Activated CD4-positive, alpha-beta memory T cell treated with anti-CD3 and anti-CD28 coated beads, Interleukin-2, amount 10 ng/mL, durations not matched to agents 7 days and 5 days (primary cell): ENCODE measurements at regions not wholly inside any gene's neighbourhood (a gene's known extent, or its start where the extent isn't known, plus 50 kb on each side); places are given as distances from the start of the nearest gene placed in this dataset.

Experiments
- CTCF ChIA-PET: fragments of 350-600 bp; sonication (Branson Sonifier 250); formaldehyde crosslinking; loops from one replicate; lab custom pipeline; 2021; ENCODE audit warnings: antibody characterized with exemption, inconsistent platforms; lab: Charles Lee
- POLR2A ChIA-PET: fragments of 350-600 bp; sonication (Branson Sonifier 250); formaldehyde crosslinking; loops from one replicate; lab custom pipeline; 2021; ENCODE audit warnings: antibody characterized with exemption; lab: Charles Lee
- DNase-seq: peaks from one replicate; pipeline ENCODE4 v3.0.0-alpha.2; 2020
- H3K27ac Mint-ChIP-seq: one replicate; pipeline ENCODE4 v1.8.0; 2021; ENCODE audit warnings: mild to moderate bottlenecking, mixed read lengths
- H3K27me3 Mint-ChIP-seq: one replicate; pipeline ENCODE4 v1.8.0; 2021; ENCODE audit warnings: mixed read lengths
- H3K36me3 Mint-ChIP-seq: one replicate; pipeline ENCODE4 v1.8.0; 2021; ENCODE audit warnings: low read depth, mixed read lengths
- H3K4me1 Mint-ChIP-seq: one replicate; pipeline ENCODE4 v1.8.0; 2021; ENCODE audit warnings: mixed read lengths
- H3K4me3 Mint-ChIP-seq: one replicate; pipeline ENCODE4 v1.8.0; 2021; ENCODE audit warnings: mild to moderate bottlenecking, mixed read lengths
- H3K9me3 Mint-ChIP-seq: one replicate; pipeline ENCODE4 v1.8.0; 2021; ENCODE audit warnings: mixed read lengths

DNA sequence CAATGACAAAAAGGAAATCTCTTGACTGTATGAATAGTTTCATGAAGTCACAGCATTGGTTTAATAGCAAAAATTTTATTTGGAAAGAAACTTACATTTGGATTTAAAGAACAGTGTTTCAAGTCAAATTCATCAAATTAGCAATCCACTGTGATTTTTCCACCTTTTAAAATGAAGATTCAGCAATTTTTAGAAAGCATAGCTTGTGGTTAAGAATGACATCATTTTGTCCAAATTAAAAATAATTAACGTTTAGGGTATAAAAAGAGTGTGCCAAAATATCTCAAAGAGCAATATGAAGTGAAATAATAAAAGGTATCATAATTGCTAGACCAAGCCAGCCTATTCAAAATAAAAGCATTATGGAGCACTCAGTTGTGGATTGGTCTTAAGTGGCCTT lies 114.6 kb downstream of the PAX1 start:
- Mint-ChIP-seq H3K27ac (no peak overlapping the region), H3K36me3 (no peaks in the 10 kb centered on the region), H3K4me1 (no peaks in the 10 kb centered on the region), H3K9me3 (no peaks in the 10 kb centered on the region), H3K27me3 (no peaks in the 10 kb centered on the region), H3K4me3 (no peak overlapping the region)
- ChIA-PET CTCF (interaction anchor here (2.1 kb wide), 1 partner anchor 11 kb away, joined by 7 read pairs; no protein-coding TSS in a partner anchor), POLR2A (no interaction called here)
- no peak for DNase-seq

DNA sequence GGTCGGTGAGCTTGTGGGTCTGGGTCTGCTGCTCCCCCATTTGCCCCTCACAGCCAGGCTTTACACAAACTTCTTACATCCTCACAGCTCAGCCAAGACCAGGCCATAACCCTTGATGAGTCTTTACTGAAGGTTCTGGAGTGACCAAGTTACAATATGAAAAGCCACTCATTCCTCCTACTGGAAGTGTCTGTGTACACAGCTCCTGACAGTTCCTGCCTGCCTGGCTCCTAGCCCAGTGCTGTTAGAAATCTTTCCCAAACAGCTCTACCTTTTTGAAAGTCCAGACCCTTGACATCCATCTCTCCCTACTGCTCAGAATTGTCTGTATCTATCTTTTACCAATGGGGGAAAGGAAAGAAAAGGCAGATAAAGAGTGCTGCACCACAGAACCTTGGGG lies 106.9 kb downstream of the PAX1 start:
- Mint-ChIP-seq H3K4me1 (no peaks in the 10 kb centered on the region), H3K4me3 (no peak overlapping the region), H3K36me3 (no peaks in the 10 kb centered on the region), H3K27ac (no peak overlapping the region), H3K27me3 (no peaks in the 10 kb centered on the region), H3K9me3 (no peaks in the 10 kb centered on the region)
- no peak for DNase-seq
- ChIA-PET POLR2A (no interaction called here), CTCF (no interaction called here)

DNA sequence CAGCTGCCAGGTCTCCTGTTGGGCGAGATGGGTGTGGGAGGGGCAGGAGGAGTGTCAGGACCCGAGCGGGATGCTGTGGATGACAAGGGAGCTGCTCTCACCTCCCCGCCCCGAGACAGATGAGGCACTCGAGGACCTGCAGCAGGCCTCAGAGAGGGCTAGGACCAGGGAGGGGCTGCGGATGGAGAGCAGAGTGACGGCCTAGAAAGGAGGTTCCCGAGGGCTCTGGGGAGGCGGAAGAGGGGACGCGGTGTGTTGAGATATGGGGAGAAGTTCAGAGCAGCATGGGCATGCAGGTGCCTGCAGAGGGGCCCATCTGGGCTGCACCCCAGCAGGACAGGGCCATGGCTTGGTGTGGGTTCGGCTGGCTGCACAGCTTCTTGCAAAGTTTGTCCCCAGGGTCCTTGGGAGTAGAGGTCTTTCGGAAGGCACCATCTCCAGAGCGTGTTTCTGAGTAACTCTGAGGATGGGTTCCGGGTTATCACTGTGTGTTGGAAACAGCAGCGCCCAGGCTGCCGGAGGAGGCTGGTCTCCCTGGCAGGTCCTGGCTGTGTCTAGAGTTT lies 104.6 kb downstream of the PAX1 start:
- POLR2A ChIA-PET: no interaction called here
- H3K27me3 Mint-ChIP-seq: no peaks in the 10 kb centered on the region
- CTCF ChIA-PET: interaction anchor here (1.6 to 1.7 kb wide), 2 partner anchors 11 to 20 kb away, joined by 6 to 7 read pairs; no protein-coding TSS in a partner anchor
- no peaks in the 10 kb centered on the region for H3K36me3 Mint-ChIP-seq
- H3K4me3 Mint-ChIP-seq: no peak overlapping the region
- no peaks in the 10 kb centered on the region for H3K4me1 Mint-ChIP-seq
- H3K27ac Mint-ChIP-seq: no peak overlapping the region
- no peak for DNase-seq
- peaks cover 3% of the 10 kb centered on the region for H3K9me3 Mint-ChIP-seq

DNA sequence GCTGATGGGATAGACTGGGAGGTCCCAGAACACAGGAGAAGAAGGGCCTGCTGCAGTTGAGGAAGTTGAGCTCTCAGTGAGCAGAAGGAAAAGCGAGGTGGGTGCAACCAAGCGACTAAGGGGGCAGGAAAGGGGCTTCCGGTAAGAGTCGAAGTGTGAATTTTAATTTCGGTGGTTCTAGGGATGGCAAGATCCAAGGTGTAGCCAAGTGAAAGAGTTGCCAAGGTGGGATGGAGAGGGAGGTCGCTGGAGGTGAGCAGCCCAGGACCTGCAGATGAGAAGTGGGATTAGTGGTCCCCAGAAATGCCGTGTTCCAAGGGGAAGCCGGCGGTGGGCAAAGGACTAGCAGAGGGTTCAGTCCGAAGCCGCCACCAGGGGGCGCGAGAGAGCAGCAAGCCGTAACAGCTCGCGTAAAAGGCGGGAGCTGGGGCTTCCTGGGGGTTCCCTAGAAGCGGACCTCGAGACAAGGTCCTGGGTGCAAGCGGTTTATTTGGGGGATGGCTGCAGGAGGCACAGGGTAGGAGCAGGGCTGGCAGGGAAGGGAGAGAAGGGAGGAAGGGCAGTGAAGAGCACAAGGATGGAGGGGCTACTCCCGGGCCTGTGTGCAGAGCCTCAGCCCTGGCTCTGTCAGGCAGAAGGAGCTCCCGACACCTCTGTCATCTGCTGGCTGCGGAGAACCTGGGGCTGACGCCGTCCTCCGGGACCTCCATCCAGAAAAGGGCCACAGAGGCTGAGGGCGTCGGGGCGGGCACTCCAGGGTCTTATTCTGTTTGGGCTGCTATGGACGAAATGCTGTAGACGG lies 103.6 kb downstream of the PAX1 start:
- no peaks in the 10 kb centered on the region for H3K4me1 Mint-ChIP-seq
- H3K27ac Mint-ChIP-seq: no peak overlapping the region
- ChIA-PET POLR2A (no interaction called here), CTCF (interaction anchor here (1.6 to 1.7 kb wide), 2 partner anchors 12 to 19 kb away, joined by 6 to 7 read pairs; no protein-coding TSS in a partner anchor)
- H3K4me3 Mint-ChIP-seq: no peak overlapping the region
- DNase-seq: peak; percentile 31
- H3K9me3 Mint-ChIP-seq: peaks cover 3% of the 10 kb centered on the region
- H3K36me3 Mint-ChIP-seq: no peaks in the 10 kb centered on the region
- no peaks in the 10 kb centered on the region for H3K27me3 Mint-ChIP-seq

DNA sequence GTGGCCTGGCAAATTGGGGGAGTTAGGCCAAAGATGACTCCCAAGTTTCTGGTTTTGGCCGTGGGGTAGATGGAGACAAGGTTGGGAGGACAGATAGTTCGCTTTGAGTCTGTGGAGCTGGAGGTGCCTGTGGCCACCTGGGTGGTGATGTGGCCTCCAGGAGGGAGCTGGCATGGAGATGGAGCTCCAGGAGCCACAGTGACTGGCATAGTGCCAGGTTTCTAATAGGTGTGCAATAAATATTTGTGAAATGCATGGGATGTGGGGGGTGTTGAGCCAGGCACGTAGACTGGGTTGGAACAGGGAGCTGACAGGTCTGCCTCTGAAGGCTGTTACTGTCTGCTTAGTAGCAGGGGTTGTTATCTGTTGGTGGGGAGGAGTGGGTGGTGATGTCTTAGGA lies 102.7 kb downstream of the PAX1 start:
- no peaks in the 10 kb centered on the region for H3K36me3 Mint-ChIP-seq
- no peak overlapping the region for H3K4me3 Mint-ChIP-seq
- POLR2A ChIA-PET: no interaction called here
- DNase-seq: no peak
- CTCF ChIA-PET: interaction anchor here (1.6 to 1.7 kb wide), 2 partner anchors 13 to 18 kb away, joined by 6 to 7 read pairs; no protein-coding TSS in a partner anchor
- H3K27me3 Mint-ChIP-seq: no peaks in the 10 kb centered on the region
- no peaks in the 10 kb centered on the region for H3K4me1 Mint-ChIP-seq
- peaks cover 5% of the 10 kb centered on the region for H3K9me3 Mint-ChIP-seq
- H3K27ac Mint-ChIP-seq: no peak overlapping the region

DNA sequence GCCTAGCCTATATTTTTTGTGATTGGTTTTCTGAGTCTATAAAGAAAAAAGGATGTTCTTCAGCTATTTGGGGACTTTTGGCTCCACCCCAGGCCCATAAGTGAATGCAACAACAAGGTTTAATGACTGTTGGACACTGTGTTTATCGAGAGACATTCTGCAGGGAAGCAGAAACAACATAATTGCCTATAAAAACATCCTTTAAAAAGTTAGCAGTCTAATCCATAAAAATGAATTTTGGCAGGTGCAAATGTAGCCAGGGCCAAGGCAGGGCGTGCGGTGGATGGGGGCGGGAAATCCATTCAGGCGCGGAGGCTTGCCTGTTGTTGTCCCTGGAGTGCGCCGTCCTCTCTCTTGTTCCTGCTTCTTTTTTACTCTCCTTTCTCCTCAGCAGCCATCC lies 99.3 kb downstream of the PAX1 start:
- Mint-ChIP-seq H3K36me3 (no peaks in the 10 kb centered on the region), H3K4me1 (no peaks in the 10 kb centered on the region), H3K9me3 (peaks cover 5% of the 10 kb centered on the region), H3K27ac (no peak overlapping the region), H3K4me3 (no peak overlapping the region), H3K27me3 (no peaks in the 10 kb centered on the region)
- POLR2A ChIA-PET: no interaction called here
- DNase-seq: no peak
- CTCF ChIA-PET: no interaction called here

DNA sequence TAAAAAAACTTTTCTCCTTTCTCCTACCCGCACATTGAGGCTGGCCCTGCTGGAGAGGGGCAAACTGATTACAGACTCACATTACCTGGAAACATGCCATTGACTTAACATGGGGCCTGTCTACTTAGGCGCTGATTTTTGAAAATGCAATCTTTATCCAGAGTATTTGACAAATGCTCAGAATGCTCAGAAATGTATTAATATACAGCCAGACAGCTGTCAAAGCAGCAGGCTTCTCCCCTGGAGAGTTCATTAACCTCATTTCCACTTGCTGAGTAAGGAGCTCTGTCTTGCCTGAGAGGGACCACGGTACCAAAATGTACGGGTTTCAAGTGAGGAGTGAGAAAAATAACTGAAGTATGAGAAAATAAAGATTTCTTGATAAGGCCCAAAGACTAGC lies 95.7 kb downstream of the PAX1 start:
- Mint-ChIP-seq H3K27ac (no peak overlapping the region), H3K9me3 (peaks cover 9% of the 10 kb centered on the region), H3K36me3 (no peaks in the 10 kb centered on the region), H3K4me3 (no peak overlapping the region), H3K27me3 (no peaks in the 10 kb centered on the region), H3K4me1 (no peaks in the 10 kb centered on the region)
- no peak for DNase-seq
- POLR2A ChIA-PET: no interaction called here
- CTCF ChIA-PET: no interaction called here

DNA sequence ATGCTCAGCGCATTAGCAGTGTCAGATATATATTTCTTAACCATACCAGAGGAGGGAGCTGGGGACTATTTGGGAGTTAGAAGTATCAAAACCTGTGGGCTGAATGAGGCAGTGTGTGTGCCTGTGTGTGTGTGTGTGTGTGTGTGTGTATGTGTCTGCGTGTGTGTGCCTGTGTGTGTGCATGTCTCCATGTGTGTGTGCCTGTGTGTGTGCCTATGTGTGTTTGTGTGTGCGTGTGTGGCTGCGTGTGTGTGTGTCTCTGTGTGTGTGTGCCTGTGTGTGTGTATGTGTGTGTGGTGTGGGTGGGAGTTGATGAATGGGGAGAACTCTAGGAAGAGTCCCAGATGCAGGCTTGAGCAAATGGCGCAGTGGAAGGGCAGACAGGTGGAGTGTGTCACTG lies 92.9 kb downstream of the PAX1 start:
- no peaks in the 10 kb centered on the region for H3K4me1 Mint-ChIP-seq
- no peak overlapping the region for H3K27ac Mint-ChIP-seq
- no peaks in the 10 kb centered on the region for H3K27me3 Mint-ChIP-seq
- no peak for DNase-seq
- peaks cover 4% of the 10 kb centered on the region for H3K9me3 Mint-ChIP-seq
- H3K4me3 Mint-ChIP-seq: no peak overlapping the region
- ChIA-PET CTCF (no interaction called here), POLR2A (no interaction called here)
- H3K36me3 Mint-ChIP-seq: no peaks in the 10 kb centered on the region

DNA sequence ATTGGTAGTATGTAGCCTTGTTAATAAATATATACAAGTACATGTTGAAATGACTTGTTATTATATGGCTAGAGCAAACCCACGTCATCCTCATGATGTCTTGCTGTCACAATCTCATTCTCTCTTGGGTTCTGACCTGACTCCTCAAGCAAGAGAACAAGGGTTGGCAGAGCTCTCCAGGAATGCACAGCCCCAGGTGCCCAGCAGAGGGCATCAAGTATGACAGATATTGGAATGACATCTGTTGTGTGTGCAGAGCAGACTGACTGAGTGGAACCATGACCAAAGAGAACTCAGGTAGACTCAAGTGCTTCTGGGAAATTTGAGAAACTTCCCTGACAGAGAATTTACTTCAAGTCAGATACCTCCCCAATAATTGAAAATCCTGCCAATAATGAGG lies 90.6 kb downstream of the PAX1 start:
- ChIA-PET POLR2A (no interaction called here), CTCF (no interaction called here)
- H3K4me3 Mint-ChIP-seq: no peak overlapping the region
- no peaks in the 10 kb centered on the region for H3K4me1 Mint-ChIP-seq
- peaks cover 7% of the 10 kb centered on the region for H3K9me3 Mint-ChIP-seq
- no peaks in the 10 kb centered on the region for H3K27me3 Mint-ChIP-seq
- H3K36me3 Mint-ChIP-seq: no peaks in the 10 kb centered on the region
- no peak for DNase-seq
- H3K27ac Mint-ChIP-seq: no peak overlapping the region

DNA sequence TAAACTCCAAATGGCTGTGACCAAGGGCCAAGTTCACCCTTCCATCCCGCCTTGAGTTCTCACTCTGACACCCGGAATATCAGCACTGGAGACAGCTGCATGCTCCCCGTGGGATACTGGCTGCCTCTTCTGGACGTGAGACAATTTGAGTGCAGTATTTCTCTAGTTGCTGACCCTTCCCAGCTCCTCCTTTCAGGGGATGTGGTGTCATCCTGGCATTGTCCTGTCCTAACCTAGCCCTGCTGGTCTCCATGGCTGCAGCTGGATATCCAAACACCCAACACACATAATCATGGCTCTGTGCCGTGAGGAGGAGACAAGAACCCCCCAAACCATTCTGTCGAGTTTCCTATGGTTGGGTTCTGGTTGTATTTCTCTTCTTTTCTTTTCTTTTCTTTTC lies 82.6 kb downstream of the PAX1 start:
- Mint-ChIP-seq H3K27ac (no peak overlapping the region), H3K4me3 (no peak overlapping the region), H3K9me3 (peaks cover 3% of the 10 kb centered on the region), H3K36me3 (no peaks in the 10 kb centered on the region), H3K27me3 (no peaks in the 10 kb centered on the region), H3K4me1 (no peaks in the 10 kb centered on the region)
- CTCF ChIA-PET: no interaction called here
- POLR2A ChIA-PET: no interaction called here
- no peak for DNase-seq

DNA sequence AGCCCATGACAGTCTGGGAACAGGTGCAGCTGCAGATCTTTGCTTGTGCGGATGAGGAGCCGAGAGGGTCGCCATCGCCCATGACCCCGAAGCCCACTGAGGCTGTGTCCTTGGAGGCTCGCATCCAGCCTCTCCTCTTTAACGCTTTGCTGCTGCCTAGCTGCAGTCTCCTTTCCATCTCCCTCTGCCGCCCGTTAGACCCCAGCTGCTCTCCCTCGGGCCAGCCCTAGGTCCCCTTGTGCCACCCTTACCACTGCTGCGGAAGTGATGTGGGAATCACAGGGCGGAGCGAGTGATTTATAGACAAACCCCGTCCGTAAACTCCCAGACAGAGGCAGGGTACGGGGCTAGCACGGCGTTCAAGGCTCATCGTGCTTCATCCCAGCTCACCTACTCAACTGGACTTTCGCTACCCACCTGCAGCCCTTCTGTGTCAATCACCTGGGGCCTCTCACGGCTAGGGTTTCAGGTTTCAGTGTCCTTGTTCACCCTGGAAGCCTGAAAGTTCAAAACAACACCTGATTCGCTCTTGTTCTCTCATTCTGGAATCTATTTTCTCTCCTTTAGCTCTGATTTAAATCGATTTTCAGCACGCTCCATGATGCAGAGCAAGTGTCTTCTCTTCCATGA lies 76.1 kb downstream of the PAX1 start:
- no peaks in the 10 kb centered on the region for H3K36me3 Mint-ChIP-seq
- no peak overlapping the region for H3K27ac Mint-ChIP-seq
- peaks cover 14% of the 10 kb centered on the region for H3K9me3 Mint-ChIP-seq
- no peaks in the 10 kb centered on the region for H3K27me3 Mint-ChIP-seq
- H3K4me3 Mint-ChIP-seq: no peak overlapping the region
- H3K4me1 Mint-ChIP-seq: no peaks in the 10 kb centered on the region
- POLR2A ChIA-PET: no interaction called here
- CTCF ChIA-PET: no interaction called here
- DNase-seq: no peak

DNA sequence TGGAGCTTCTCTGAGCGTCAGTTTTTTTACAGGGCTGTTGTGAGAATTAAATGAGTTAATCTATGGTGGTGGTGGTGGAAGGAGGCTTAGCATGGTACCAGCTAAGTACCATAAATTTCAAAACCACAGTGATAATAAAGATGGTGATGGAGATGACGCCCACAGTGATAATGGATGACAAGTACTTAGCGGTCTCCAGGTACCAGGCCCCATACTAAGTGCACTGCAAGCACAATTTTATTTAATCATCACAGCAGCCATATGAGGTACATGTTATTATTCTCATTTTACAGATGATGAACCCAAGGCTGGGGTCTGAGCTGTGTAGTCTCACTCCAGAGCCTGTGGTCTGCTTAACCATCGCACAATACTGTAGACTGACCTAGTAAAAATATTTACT lies 75.1 kb downstream of the PAX1 start:
- no peaks in the 10 kb centered on the region for H3K4me1 Mint-ChIP-seq
- DNase-seq: no peak
- no peak overlapping the region for H3K27ac Mint-ChIP-seq
- H3K9me3 Mint-ChIP-seq: peaks cover 14% of the 10 kb centered on the region
- no peak overlapping the region for H3K4me3 Mint-ChIP-seq
- H3K36me3 Mint-ChIP-seq: no peaks in the 10 kb centered on the region
- POLR2A ChIA-PET: no interaction called here
- CTCF ChIA-PET: no interaction called here
- H3K27me3 Mint-ChIP-seq: no peaks in the 10 kb centered on the region
